GM12873 (cell line): ENCODE measurements at regions not wholly inside any gene's neighbourhood (a gene's known extent, or its start where the extent isn't known, plus 50 kb on each side); places are given as distances from the start of the nearest gene placed in this dataset.

Experiments used
- CTCF ChIP-seq: IDR thresholded peaks from 2 replicates; pipeline ENCODE4 v1.5.1; 2012; ENCODE audit warnings: low read depth, mild to moderate bottlenecking, moderate library complexity, low read length, control low read depth; ENCODE audit not compliant: insufficient read depth; ENCODE audit errors: missing control alignments

- no peak for TF ChIP-seq CTCF
Measured at GRCh38 chr12:112577473-112578329, 159.0 kb downstream of the PTPN11 start.

DNA sequence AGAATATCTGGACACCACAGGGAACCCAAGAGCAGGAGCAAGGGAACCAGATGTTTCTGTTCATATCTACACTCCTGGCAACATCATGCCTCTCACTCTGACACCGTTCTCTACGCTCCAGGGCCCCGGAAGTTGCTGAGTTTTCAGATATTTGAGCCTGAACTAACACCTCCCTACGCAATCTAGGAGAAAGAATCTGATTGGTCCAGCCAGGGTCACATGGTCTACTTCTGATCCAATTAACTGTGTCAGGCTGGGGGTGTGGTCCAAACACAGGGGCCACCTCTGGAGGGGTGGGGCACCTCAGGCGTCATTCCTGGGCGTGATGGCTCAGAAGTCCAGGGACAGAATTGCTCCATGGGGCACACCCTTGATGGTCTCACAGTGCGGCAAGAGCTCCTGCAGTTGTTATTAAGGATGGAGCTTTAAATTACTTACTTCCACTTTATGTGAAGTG lies 165.5 kb downstream of the PTPN11 start:
- TF ChIP-seq CTCF, result no peak

DNA sequence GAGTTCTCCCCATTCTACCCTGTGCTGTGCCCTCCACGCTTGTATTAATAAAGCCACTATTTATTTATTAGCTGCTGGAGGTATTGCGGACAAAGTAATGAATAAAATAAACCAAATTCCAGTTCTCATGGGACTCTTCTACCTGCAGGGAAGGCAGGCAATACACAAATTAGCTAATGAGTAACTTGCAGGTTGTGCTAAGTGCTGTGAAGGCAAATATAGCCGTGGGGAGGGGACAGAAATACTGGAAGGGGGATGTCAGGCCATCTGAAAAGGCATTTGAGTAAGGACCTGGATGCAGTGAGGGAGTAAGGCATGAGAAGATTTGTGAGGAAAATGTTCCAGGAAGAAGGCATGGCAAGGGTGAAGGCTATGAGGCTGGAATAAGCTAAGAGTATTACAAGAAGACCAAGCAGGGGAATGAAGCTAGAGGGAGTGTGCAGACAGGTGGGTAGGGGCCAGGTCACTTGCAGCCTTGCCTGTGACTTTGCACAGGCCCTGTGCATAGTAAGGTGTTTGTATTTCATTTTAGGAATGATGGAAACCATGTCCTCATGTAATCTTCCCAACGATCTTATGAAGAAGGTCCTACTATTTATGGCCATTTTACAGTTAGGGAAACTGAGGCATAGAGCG lies 167.5 kb downstream of the PTPN11 start:
- no peak for TF ChIP-seq CTCF

DNA sequence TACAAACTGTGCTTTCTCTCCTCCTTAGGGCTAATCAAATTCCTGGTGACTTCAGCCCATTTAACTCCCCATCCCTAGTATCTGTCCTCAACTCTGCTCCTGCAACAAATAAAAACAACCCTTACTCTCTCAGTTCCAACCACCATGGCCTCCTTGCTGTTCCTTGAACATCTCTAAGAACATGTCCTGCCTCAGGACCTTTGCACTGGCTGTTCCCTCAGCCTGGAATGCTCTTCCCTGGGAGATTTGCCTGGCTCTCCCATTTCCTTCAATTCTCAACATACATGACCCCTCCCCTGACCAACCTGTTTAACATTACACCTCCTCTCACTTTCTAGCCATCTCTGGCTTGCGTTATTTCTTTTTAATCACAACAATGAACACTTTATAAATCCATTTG lies 170.5 kb downstream of the PTPN11 start:
- no peak for TF ChIP-seq CTCF

DNA sequence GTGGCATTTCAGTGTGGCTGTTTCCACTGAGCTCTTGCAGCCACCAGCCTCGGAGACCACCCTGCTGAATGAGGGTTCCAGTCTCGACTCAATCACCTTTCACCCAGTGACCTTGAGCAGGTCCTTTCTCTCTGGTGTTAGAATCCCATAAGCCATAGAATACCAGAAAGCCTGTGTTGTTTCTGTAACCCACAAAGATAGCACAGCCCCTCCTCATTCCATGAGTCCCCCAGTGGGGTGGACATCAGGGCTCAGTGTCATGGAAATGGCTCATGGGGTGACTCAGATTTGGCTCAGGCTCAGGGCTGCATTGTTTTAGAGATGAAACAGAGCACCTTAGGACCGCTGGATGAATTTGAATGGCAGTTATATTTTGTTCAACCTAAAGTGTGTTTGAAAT lies 171.5 kb downstream of the PTPN11 start:
- TF ChIP-seq CTCF, result no peak

GRCh38 chr12:112591488-112591887 lies 172.7 kb downstream of the PTPN11 start:
- no peak for TF ChIP-seq CTCF

GRCh38 chr12:112595410-112595809 lies 176.7 kb downstream of the PTPN11 start:
- TF ChIP-seq CTCF, result no peak
